ENCODE measurements at regions not wholly inside any gene's neighbourhood (a gene's known extent, or its start where the extent isn't known, plus 50 kb on each side); places are given as distances from the start of the nearest gene placed in this dataset.
"Not testable (repeated sequence)": the region's sequence is repeated elsewhere in the genome, so short reads cannot be mapped to it uniquely, and the experiment has no call there.

DNA sequence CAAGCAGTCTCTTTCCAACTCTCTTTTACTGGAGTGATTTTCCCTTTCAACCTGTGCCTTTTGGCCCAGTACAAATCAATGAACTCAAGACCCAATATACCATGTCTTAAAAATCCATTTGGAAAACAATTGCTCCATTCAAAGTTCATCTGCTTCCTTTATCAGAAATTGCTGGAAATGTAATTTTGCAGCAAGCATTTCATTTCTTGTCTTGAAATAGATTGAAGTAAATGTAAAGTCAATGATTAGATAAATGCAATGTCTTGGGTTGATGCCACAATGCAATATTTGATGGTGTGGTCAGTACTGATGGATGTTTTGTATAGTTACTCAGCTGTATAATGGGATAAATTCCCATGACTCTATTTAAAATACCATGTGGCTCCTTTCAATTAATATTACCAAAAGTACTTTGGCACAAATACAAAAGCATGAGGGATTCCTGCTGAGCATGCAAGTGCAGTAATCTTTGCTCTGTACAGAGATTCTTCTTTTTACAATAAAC lies 707.7 kb upstream of the NOVA1 start:
- DNase-seq (ENCODE audit: low spot score), result peak; percentile 0
- H3K27me3 ChIP-seq (replicated peaks; ENCODE audit: insufficient read depth, low read depth, low read length, poor library complexity), result no peaks in the 10 kb centered on the region
- H3K36me3 ChIP-seq (ENCODE audit: insufficient read depth, low read length, poor library complexity, severe bottlenecking), result no peaks in the 10 kb centered on the region
- no peaks in the 10 kb centered on the region for H3K4me1 ChIP-seq (ENCODE audit: insufficient read depth, low read length, poor library complexity, severe bottlenecking)
- ChIA-PET POLR2A (ENCODE audit: low non-redundant PET) (no interaction called here), CTCF (no interaction called here)
- peaks cover 20% of the 10 kb centered on the region for H3K9me3 ChIP-seq (ENCODE audit: low read depth, low read length, poor library complexity, severe bottlenecking)
- no peak overlapping the region for H3K4me3 ChIP-seq (ENCODE audit: low read depth, low read length, poor library complexity, severe bottlenecking)
- TF ChIP-seq EZH2 (IDR thresholded peaks at IDR 0.05; ENCODE audit: borderline replicate concordance, low read depth, low read length, poor library complexity, severe bottlenecking), result no peak
- TF ChIP-seq, protein P1, sequence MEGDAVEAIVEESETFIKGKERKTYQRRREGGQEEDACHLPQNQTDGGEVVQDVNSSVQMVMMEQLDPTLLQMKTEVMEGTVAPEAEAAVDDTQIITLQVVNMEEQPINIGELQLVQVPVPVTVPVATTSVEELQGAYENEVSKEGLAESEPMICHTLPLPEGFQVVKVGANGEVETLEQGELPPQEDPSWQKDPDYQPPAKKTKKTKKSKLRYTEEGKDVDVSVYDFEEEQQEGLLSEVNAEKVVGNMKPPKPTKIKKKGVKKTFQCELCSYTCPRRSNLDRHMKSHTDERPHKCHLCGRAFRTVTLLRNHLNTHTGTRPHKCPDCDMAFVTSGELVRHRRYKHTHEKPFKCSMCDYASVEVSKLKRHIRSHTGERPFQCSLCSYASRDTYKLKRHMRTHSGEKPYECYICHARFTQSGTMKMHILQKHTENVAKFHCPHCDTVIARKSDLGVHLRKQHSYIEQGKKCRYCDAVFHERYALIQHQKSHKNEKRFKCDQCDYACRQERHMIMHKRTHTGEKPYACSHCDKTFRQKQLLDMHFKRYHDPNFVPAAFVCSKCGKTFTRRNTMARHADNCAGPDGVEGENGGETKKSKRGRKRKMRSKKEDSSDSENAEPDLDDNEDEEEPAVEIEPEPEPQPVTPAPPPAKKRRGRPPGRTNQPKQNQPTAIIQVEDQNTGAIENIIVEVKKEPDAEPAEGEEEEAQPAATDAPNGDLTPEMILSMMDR (conservative IDR thresholded peaks at IDR 0.05; ENCODE audit: low read depth, low read length), result no peak
- no TSS peak for BruUV-seq (replicated peaks)
- intact Hi-C loops (cut with micrococcal nuclease; ENCODE audit: unreplicated experiment), result no loop called here
- no peak overlapping the region for H3K27ac ChIP-seq (ENCODE audit: low read depth, low read length, poor library complexity, severe bottlenecking)

DNA sequence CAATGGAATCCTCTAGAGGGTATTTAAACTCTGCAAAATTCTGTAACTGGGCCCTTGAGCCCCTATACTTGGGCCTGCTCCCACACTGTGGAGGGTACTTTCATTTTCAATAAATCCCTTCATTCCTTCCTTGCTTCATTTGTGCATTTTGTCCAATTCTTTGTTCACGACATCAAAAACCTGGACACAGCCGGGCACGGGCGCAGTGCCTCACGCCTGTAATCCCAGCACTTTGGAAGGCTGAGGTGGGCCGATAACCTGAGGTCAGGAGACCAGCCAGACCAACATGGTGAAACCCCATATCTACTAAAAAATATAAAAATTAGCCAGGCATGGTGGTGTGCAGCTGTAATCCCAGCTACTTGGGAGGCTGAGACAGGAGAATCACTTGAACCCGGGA lies 714.9 kb upstream of the NOVA1 start:
- H3K36me3 ChIP-seq (ENCODE audit: insufficient read depth, low read length, poor library complexity, severe bottlenecking); DNase-seq (ENCODE audit: low spot score); H3K4me3 ChIP-seq (ENCODE audit: low read depth, low read length, poor library complexity, severe bottlenecking); H3K27ac ChIP-seq (ENCODE audit: low read depth, low read length, poor library complexity, severe bottlenecking); POLR2A ChIA-PET (ENCODE audit: low non-redundant PET); H3K27me3 ChIP-seq (replicated peaks; ENCODE audit: insufficient read depth, low read depth, low read length, poor library complexity); CTCF ChIA-PET; BruUV-seq (replicated peaks); intact Hi-C loops (cut with micrococcal nuclease; ENCODE audit: unreplicated experiment); H3K4me1 ChIP-seq (ENCODE audit: insufficient read depth, low read length, poor library complexity, severe bottlenecking): not testable (repeated sequence)
- H3K9me3 ChIP-seq (ENCODE audit: low read depth, low read length, poor library complexity, severe bottlenecking), result peaks cover 28% of the 10 kb centered on the region

DNA sequence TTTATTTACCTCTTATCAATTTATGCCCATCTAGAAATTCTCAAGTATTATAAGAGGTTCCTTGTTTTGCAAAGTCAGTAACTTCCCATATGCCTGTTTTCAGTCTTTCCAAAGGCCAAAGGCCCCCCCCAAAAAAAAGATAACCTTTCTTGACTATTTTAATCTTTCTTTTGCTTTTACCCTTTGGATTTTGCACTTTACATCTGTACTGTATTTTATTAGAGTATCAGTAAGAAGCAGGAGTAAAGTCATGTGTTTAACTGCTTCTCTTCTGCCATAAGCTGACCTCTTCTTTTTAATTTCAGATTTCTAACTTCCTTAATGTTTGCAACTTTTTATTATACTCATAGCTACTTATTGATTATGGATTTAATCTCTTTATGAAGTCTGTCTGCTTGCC lies 716.4 kb upstream of the NOVA1 start:
- ChIA-PET POLR2A (ENCODE audit: low non-redundant PET) (no interaction called here), CTCF (no interaction called here)
- no TSS peak for BruUV-seq (replicated peaks)
- H3K36me3 ChIP-seq (ENCODE audit: insufficient read depth, low read length, poor library complexity, severe bottlenecking), result no peaks in the 10 kb centered on the region
- no peaks in the 10 kb centered on the region for H3K4me1 ChIP-seq (ENCODE audit: insufficient read depth, low read length, poor library complexity, severe bottlenecking)
- DNase-seq (ENCODE audit: low spot score), result no peak
- H3K4me3 ChIP-seq (ENCODE audit: low read depth, low read length, poor library complexity, severe bottlenecking), result no peak overlapping the region
- no peak overlapping the region for H3K27ac ChIP-seq (ENCODE audit: low read depth, low read length, poor library complexity, severe bottlenecking)
- intact Hi-C loops (cut with micrococcal nuclease; ENCODE audit: unreplicated experiment), result no loop called here
- H3K9me3 ChIP-seq (ENCODE audit: low read depth, low read length, poor library complexity, severe bottlenecking), result peaks cover 16% of the 10 kb centered on the region
- H3K27me3 ChIP-seq (replicated peaks; ENCODE audit: insufficient read depth, low read depth, low read length, poor library complexity), result no peaks in the 10 kb centered on the region
- TF ChIP-seq, protein P1 (conservative IDR thresholded peaks at IDR 0.05; ENCODE audit: low read depth, low read length), result no peak
- TF ChIP-seq EZH2 (IDR thresholded peaks at IDR 0.05; ENCODE audit: borderline replicate concordance, low read depth, low read length, poor library complexity, severe bottlenecking), result no peak

DNA sequence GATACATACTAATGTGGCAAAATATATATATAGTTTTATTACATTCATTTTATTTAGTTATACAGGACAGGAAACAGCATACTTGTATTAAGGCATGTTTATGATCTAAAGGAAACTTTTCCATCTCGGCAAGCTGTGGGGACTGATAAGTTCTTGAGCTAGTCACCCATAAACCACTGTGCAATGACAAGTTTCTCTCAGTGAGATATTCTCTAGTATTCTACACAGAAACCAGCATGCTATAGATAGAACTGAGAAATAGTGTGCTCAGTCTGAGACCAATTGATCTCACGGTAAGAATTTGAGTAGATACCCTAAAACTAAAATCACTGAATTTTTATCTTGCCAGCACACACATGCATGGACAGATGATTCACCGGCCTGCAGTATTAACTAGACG lies 717.6 kb upstream of the NOVA1 start:
- no TSS peak for BruUV-seq (replicated peaks)
- CTCF ChIA-PET, result no interaction called here

More for the DNA sequence above, 717.6 kb upstream of the NOVA1 start:
- Histone ChIP-seq H3K27me3 (replicated peaks; ENCODE audit: insufficient read depth, low read depth, low read length, poor library complexity) (no peaks in the 10 kb centered on the region), H3K4me1 (ENCODE audit: insufficient read depth, low read length, poor library complexity, severe bottlenecking) (no peaks in the 10 kb centered on the region), H3K4me3 (ENCODE audit: low read depth, low read length, poor library complexity, severe bottlenecking) (no peak overlapping the region), H3K9me3 (ENCODE audit: low read depth, low read length, poor library complexity, severe bottlenecking) (peaks cover 12% of the 10 kb centered on the region), H3K27ac (ENCODE audit: low read depth, low read length, poor library complexity, severe bottlenecking) (no peak overlapping the region), H3K36me3 (ENCODE audit: insufficient read depth, low read length, poor library complexity, severe bottlenecking) (no peaks in the 10 kb centered on the region)
- intact Hi-C loops (cut with micrococcal nuclease; ENCODE audit: unreplicated experiment), result no loop called here
- TF ChIP-seq, protein P1 (conservative IDR thresholded peaks at IDR 0.05; ENCODE audit: low read depth, low read length), result no peak
- TF ChIP-seq EZH2 (IDR thresholded peaks at IDR 0.05; ENCODE audit: borderline replicate concordance, low read depth, low read length, poor library complexity, severe bottlenecking), result no peak
- POLR2A ChIA-PET (ENCODE audit: low non-redundant PET), result no interaction called here
- no peak for DNase-seq (ENCODE audit: low spot score)

Data from A673 (cell line).